GM23338 (cell line): ENCODE measurements at regions not wholly inside any gene's neighbourhood (a gene's known extent, or its start where the extent isn't known, plus 50 kb on each side); places are given as distances from the start of the nearest gene placed in this dataset.

Experiments used
- ATAC-seq: fragments of 200-7000 bp; cut with Tn5 transposase; 3 replicates; pipeline ENCODE4 v1.9.1; 2020
- DNase-seq: peaks from one replicate; pipeline ENCODE4 v3.0.0-alpha.2; 2015; ENCODE audit warnings: low spot score
- H2AFZ ChIP-seq: fragments of 200-600 bp; sonication (generic); 2 replicates; pipeline ENCODE4 v1.8.0; 2016; ENCODE audit warnings: antibody characterized with exemption, mild to moderate bottlenecking, moderate library complexity
- H3F3A ChIP-seq: fragments of 200-600 bp; sonication (generic); replicated peaks from 2 replicates; pipeline ENCODE4 v1.8.0; 2017; ENCODE audit warnings: antibody characterized with exemption, mixed run types, low read depth
- H3K27ac ChIP-seq: fragments of 200-600 bp; sonication (generic); 2 replicates; pipeline ENCODE4 v1.6.1; 2016; ENCODE audit warnings: low read depth
- H3K27me3 ChIP-seq: fragments of 200-600 bp; sonication (generic); 2 replicates; pipeline ENCODE4 v1.8.0; 2016; ENCODE audit warnings: mild to moderate bottlenecking, mixed run types, moderate library complexity; ENCODE audit not compliant: insufficient read depth
- H3K36me3 ChIP-seq: fragments of 200-600 bp; sonication (generic); 2 replicates; pipeline ENCODE4 v1.8.0; 2016; ENCODE audit warnings: mild to moderate bottlenecking; ENCODE audit not compliant: insufficient read depth
- H3K4me1 ChIP-seq: fragments of 200-600 bp; sonication (generic); 2 replicates; pipeline ENCODE4 v1.8.0; 2016; ENCODE audit warnings: mild to moderate bottlenecking, moderate library complexity; ENCODE audit not compliant: insufficient read depth
- H3K4me2 ChIP-seq: fragments of 200-600 bp; sonication (generic); 2 replicates; pipeline ENCODE4 v1.7.1; 2017; ENCODE audit warnings: mixed run types
- H3K4me3 ChIP-seq: fragments of 200-600 bp; sonication (generic); 2 replicates; pipeline ENCODE4 v1.6.1; 2016; ENCODE audit warnings: mixed run types
- H3K79me2 ChIP-seq: fragments of 200-600 bp; sonication (generic); replicated peaks from 2 replicates; pipeline ENCODE4 v1.8.0; 2017; ENCODE audit warnings: mild to moderate bottlenecking; ENCODE audit not compliant: insufficient read depth
- H3K9me2 ChIP-seq: fragments of 200-600 bp; sonication (generic); 2 replicates; pipeline ENCODE4 v1.8.0; 2017; ENCODE audit not compliant: insufficient read depth
- H4K20me1 ChIP-seq: fragments of 200-600 bp; sonication (generic); replicated peaks from 2 replicates; pipeline ENCODE4 v1.8.0; 2017; ENCODE audit warnings: mild to moderate bottlenecking; ENCODE audit not compliant: insufficient read depth
- H3K27ac Mint-ChIP-seq: 2 replicates; pipeline ENCODE4 v1.8.0; 2020; ENCODE audit warnings: inconsistent platforms, mild to moderate bottlenecking, moderate library complexity, mixed read lengths
- H3K27me3 Mint-ChIP-seq: 3 replicates; pipeline ENCODE4 v1.8.0; 2022; ENCODE audit warnings: low read depth, mild to moderate bottlenecking, moderate library complexity, mixed read lengths, inconsistent platforms; ENCODE audit not compliant: insufficient read depth, poor library complexity
- H3K36me3 Mint-ChIP-seq: 3 replicates; pipeline ENCODE4 v1.8.0; 2021; ENCODE audit warnings: low read depth, mild to moderate bottlenecking, inconsistent platforms, moderate library complexity, mixed read lengths
- H3K4me1 Mint-ChIP-seq: 3 replicates; pipeline ENCODE4 v1.8.0; 2020; ENCODE audit warnings: mild to moderate bottlenecking, inconsistent platforms, mixed read lengths
- H3K4me3 Mint-ChIP-seq: 3 replicates; pipeline ENCODE4 v1.8.0; 2021; ENCODE audit warnings: moderate library complexity, mild to moderate bottlenecking, inconsistent platforms, mixed read lengths
- H3K9me3 Mint-ChIP-seq: 3 replicates; pipeline ENCODE4 v1.8.0; 2020; ENCODE audit warnings: moderate library complexity, mild to moderate bottlenecking, inconsistent platforms, mixed read lengths
- CTCF ChIP-seq, 2 experiments: fragments of 200-600 bp in 1 of 2; sonication (generic) in 1 of 2; conservative IDR thresholded peaks; 2 replicates each; pipeline versions ENCODE4 v1.5.1 to v1.6.1; 2016 to 2017; ENCODE audit warnings: antibody characterized with exemption in 2 of 2, low read depth in 2 of 2, mild to moderate bottlenecking in 2 of 2, moderate library complexity in 1 of 2
- ETS1 ChIP-seq: IDR thresholded peaks from 2 replicates; pipeline ENCODE4 v1.6.1; 2016; ENCODE audit warnings: antibody characterized with exemption
- JUNB ChIP-seq: IDR thresholded peaks from one replicate; pipeline ENCODE4 v1.6.1; 2016; ENCODE audit warnings: antibody characterized with exemption; ENCODE audit not compliant: unreplicated experiment
- POLR2AphosphoS5 ChIP-seq: IDR thresholded peaks from 2 replicates; pipeline ENCODE4 v1.6.1; 2016; ENCODE audit warnings: antibody characterized with exemption, low read depth
- STAT1 ChIP-seq: IDR thresholded peaks from one replicate; pipeline ENCODE4 v1.6.1; 2016; ENCODE audit warnings: antibody characterized with exemption; ENCODE audit not compliant: unreplicated experiment
- ZNF114 ChIP-seq: fragments of 250-450 bp; sonication (Bioruptor Pico); IDR thresholded peaks from 2 replicates; pipeline ENCODE4 v1.5.0; 2020; ENCODE audit warnings: mild to moderate bottlenecking, moderate library complexity
- ZNF331 ChIP-seq: fragments of 250-450 bp; sonication (Bioruptor Pico); IDR thresholded peaks from 2 replicates; pipeline ENCODE4 v1.5.0; 2020; ENCODE audit warnings: low read depth, mild to moderate bottlenecking, moderate library complexity
- ZNF462 ChIP-seq: fragments of 250-450 bp; sonication (Bioruptor Pico); IDR thresholded peaks from 2 replicates; pipeline ENCODE4 v1.5.0; 2020; ENCODE audit warnings: mild to moderate bottlenecking, moderate library complexity

- TF ChIP-seq ZNF462 (CRISPR knock-in tag) (no peak), ZNF114 (CRISPR knock-in tag) (no peak), ETS1 (no peak), STAT1 (no peak), POLR2AphosphoS5 (no peak), CTCF (conservative IDR thresholded peaks at IDR 0.05; ENCODE audit: low read depth in 2 of 2) (no peak)
Measured at GRCh38 chr22:34481090-34481489, 560.8 kb upstream of the LARGE1 start (continued).

- Mint-ChIP-seq H3K4me1 (no peaks in the 10 kb centered on the region), H3K27me3 (no peaks in the 10 kb centered on the region), H3K27ac (no peak overlapping the region), H3K36me3 (no peaks in the 10 kb centered on the region), H3K4me3 (no peak overlapping the region), H3K9me3 (peaks cover 71% of the 10 kb centered on the region)
- Histone ChIP-seq H3K4me2 (no peak overlapping the region), H2AFZ (no peak overlapping the region), H3K27me3 (no peaks in the 10 kb centered on the region), H3K4me3 (no peak overlapping the region), H4K20me1 (no peaks in the 10 kb centered on the region), H3K9me2 (peaks cover 5% of the 10 kb centered on the region; the same call in 1 of the 2 replicates), H3K36me3 (no peaks in the 10 kb centered on the region), H3K27ac (no peak overlapping the region), H3K4me1 (no peaks in the 10 kb centered on the region), H3F3A (no peaks in the 10 kb centered on the region), H3K79me2 (no peaks in the 10 kb centered on the region)
- ATAC-seq (no peak), DNase-seq (no peak)
- TF ChIP-seq JUNB (no peak), CTCF (conservative IDR thresholded peaks at IDR 0.05; ENCODE audit: low read depth in 2 of 2) (no peak), STAT1 (no peak), ZNF331 (CRISPR knock-in tag) (no peak)
Measured at GRCh38 chr22:34486381-34486780, 566.1 kb upstream of the LARGE1 start.
